ENCODE measurements at regions not wholly inside any gene's neighbourhood (a gene's known extent, or its start where the extent isn't known, plus 50 kb on each side); places are given as distances from the start of the nearest gene placed in this dataset.

DNA sequence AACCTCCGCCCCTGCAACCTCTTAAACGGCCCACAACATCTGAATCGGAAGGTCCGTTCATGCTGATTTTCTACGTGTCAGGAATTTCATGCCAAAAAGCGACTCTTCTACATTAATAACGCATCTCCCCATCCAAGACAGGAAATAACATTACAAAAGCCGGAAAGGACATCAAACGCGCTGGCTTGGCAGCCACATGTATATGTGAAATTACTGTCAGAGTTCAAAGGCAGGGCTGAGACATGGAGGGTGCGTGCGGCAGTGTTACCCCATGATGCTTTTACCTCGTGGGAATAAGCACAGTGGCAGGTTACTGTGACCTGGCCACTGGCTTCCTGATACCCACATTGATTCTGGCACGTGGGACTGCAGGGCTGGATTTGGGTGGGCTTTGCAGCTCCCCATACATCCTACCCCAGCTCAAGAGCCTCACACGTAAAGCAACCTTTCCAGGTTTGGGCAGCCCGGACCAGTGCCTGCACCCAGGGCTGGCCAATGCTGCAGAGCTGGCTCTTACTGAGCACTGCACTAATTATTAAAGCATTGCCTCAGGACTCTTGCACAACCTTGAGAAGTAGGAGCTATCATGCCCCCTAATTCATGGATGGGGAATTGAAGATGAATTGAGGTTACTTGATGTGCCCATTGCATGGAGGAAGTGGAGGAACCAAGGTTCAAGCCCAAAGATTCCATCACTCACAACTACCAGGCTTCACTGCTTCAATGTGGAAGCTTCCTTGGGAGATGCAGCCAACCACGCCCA, 120.6 kb upstream of the FOXF1 start:
- POLR2A ChIA-PET: no interaction called here
- no peak for DNase-seq (ENCODE audit: extremely low spot score)
- CTCF ChIA-PET: no interaction called here
- TF ChIP-seq, protein P1, sequence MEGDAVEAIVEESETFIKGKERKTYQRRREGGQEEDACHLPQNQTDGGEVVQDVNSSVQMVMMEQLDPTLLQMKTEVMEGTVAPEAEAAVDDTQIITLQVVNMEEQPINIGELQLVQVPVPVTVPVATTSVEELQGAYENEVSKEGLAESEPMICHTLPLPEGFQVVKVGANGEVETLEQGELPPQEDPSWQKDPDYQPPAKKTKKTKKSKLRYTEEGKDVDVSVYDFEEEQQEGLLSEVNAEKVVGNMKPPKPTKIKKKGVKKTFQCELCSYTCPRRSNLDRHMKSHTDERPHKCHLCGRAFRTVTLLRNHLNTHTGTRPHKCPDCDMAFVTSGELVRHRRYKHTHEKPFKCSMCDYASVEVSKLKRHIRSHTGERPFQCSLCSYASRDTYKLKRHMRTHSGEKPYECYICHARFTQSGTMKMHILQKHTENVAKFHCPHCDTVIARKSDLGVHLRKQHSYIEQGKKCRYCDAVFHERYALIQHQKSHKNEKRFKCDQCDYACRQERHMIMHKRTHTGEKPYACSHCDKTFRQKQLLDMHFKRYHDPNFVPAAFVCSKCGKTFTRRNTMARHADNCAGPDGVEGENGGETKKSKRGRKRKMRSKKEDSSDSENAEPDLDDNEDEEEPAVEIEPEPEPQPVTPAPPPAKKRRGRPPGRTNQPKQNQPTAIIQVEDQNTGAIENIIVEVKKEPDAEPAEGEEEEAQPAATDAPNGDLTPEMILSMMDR (IDR thresholded peaks at IDR 0.05; ENCODE audit: control extremely low read depth, extremely low read depth, low read depth, missing control alignments): no peak

GRCh38 chr16:86390335-86390734, 120.0 kb upstream of the FOXF1 start:
- TF ChIP-seq, protein P1 (IDR thresholded peaks at IDR 0.05; ENCODE audit: control extremely low read depth, extremely low read depth, low read depth, missing control alignments): no peak
- CTCF ChIA-PET: no interaction called here
- POLR2A ChIA-PET: no interaction called here
- no peak for DNase-seq (ENCODE audit: extremely low spot score)

GRCh38 chr16:86391486-86391885, 118.8 kb upstream of the FOXF1 start:
- CTCF ChIA-PET: interaction anchor here (1.0 kb wide), 1 partner anchor 8 kb away, joined by 3 read pairs; no protein-coding TSS in a partner anchor
- DNase-seq (ENCODE audit: extremely low spot score): no peak
- POLR2A ChIA-PET: no interaction called here
- TF ChIP-seq, protein P1 (IDR thresholded peaks at IDR 0.05; ENCODE audit: control extremely low read depth, extremely low read depth, low read depth, missing control alignments): no peak

DNA sequence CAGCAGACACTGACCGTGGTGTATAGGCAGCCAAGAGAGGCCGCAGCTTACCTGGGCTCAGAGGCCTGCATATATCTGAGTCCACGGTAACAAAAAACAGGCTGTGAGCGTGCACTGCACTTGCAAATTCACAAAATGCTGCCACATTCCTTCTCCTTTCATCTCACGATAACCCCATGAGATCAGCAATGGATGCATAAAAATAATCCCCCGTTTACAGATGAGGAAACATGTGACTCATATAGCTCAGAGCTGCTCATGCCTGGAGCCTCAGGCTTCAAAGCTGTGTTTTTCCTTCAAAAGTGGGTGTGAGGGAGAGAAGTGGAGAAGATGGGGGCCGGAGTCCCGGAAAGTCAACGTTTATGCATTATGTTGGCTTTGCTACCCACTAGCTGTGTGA, 118.3 kb upstream of the FOXF1 start:
- ChIA-PET POLR2A (no interaction called here), CTCF (interaction anchor here (1.0 kb wide), 1 partner anchor 9 kb away, joined by 3 read pairs; no protein-coding TSS in a partner anchor)
- TF ChIP-seq, protein P1 (IDR thresholded peaks at IDR 0.05; ENCODE audit: control extremely low read depth, extremely low read depth, low read depth, missing control alignments): no peak
- DNase-seq (ENCODE audit: extremely low spot score): no peak

DNA sequence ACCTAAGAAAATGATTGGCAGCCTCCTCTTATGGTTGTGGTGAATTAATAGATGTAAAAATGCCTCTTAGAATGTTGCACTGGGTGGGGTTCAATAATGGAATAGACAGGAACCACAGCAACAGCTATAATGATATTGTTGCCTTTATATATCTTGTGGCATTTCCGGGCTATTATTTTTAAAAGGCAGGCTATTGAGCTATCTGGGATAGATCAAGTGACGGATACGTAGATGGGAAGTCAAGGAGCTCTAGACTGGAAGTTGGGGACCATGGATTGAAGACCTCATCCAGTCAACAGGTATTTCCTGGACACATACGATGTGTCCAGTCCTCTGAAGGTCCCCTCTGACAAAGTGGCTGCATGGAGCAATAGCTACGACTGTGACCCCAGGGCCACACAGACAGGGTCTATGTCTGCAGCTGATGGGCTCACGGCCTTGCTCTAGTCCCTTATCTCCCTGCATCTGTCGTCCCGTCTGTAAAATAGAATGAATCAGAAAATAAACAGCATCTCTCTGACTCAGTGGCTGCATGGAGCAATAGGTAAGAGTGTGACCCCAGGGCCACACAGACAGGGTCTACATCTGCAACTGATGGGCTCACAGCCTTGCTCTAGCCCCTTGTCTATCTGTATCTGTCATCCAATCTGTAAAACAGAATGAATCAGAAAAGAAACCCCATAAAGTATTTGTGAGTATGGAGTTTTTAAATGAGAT, 117.7 kb upstream of the FOXF1 start:
- ChIA-PET POLR2A (no interaction called here), CTCF (interaction anchor here (1.0 kb wide), 1 partner anchor 10 kb away, joined by 3 read pairs; no protein-coding TSS in a partner anchor)
- DNase-seq (ENCODE audit: extremely low spot score): no peak
- TF ChIP-seq, protein P1 (IDR thresholded peaks at IDR 0.05; ENCODE audit: control extremely low read depth, extremely low read depth, low read depth, missing control alignments): no peak

DNA sequence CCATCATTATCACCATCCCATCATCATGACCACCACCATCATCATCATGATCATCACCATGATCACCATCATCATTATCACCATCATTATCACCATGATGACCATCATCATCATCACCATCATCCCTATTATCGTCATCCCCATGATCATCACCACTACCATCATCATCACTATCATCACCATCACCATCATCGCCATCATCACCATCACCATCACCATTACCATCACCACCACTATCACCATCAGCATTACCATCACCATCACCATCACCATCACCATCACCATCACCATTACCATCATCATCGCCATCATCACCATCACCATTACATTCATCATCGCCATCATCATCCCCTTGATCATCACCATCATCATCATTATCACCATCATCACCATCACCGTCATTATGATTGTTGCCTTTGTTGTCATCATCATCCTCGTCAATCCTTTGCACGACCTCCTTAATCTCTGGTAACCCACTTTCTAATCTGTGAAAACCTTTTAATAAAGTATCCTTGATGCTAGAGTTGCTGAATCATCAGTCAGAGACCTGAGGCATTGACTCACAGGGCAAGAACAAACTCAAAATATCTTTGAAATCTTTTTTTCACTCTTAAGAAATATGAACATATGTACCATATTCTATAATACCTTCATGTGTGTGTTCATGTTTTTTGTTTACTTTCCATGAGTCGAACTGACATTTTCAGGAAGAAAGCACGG, 116.3 kb upstream of the FOXF1 start:
- no peak for DNase-seq (ENCODE audit: extremely low spot score)
- TF ChIP-seq, protein P1 (IDR thresholded peaks at IDR 0.05; ENCODE audit: control extremely low read depth, extremely low read depth, low read depth, missing control alignments): no peak
- ChIA-PET POLR2A (no interaction called here), CTCF (no interaction called here)
